ENCODE measurements at regions not wholly inside any gene's neighbourhood (a gene's known extent, or its start where the extent isn't known, plus 50 kb on each side); places are given as distances from the start of the nearest gene placed in this dataset.

- Histone ChIP-seq H3K9me3 (replicated peaks; ENCODE audit: control insufficient read depth, insufficient read depth, low read length) (no peaks in the 10 kb centered on the region), H3K4me1 (ENCODE audit: control insufficient read depth, insufficient read depth, low read length) (no peaks in the 10 kb centered on the region), H3K4me3 (no peak overlapping the region), H4K20me1 (ENCODE audit: control insufficient read depth, insufficient read depth) (no peaks in the 10 kb centered on the region), H2AFZ (ENCODE audit: control insufficient read depth, low read depth, low read length) (no peak overlapping the region), H3K27me3 (replicated peaks in 1 of 2; ENCODE audit: control insufficient read depth in 2 of 2, insufficient read depth in 2 of 2, low read length in 1 of 2) (no peaks in the 10 kb centered on the region), H3K4me2 (ENCODE audit: control insufficient read depth, insufficient read depth) (no peak overlapping the region), H3K36me3 (ENCODE audit: control insufficient read depth in 2 of 2, insufficient read depth in 2 of 2, low read length in 1 of 2) (no peaks in the 10 kb centered on the region), H3K27ac (ENCODE audit: control insufficient read depth, insufficient read depth) (no peak overlapping the region), H3K9ac (ENCODE audit: control insufficient read depth, insufficient read depth, low read length) (no peak overlapping the region), H3K79me2 (ENCODE audit: control insufficient read depth, insufficient read depth, low read length) (no peaks in the 10 kb centered on the region)
- SMC1A ChIA-PET (ENCODE audit: uncharacterized antibody, unreplicated experiment), result no interaction called here
- FAIRE-seq (no peak), DNase-seq (ENCODE audit: low read depth, low spot score) (no peak), ATAC-seq (no peak)
- TF ChIP-seq CREB1 (IDR thresholded peaks at IDR 0.05; ENCODE audit: low read depth) (no peak), CHD1 (IDR thresholded peaks at IDR 0.05; ENCODE audit: low read depth, low read length) (no peak), TCF12 (IDR thresholded peaks at IDR 0.05; ENCODE audit: low read depth, low read length) (no peak), SMAD1 (IDR thresholded peaks at IDR 0.05; ENCODE audit: low read depth, partially characterized antibody) (no peak), CTCF (IDR thresholded peaks at IDR 0.05 in 2 of 3, conservative IDR thresholded peaks at IDR 0.05 in 1 of 3; ENCODE audit: control insufficient read depth in 2 of 3, extremely low read depth in 1 of 3, insufficient read depth in 1 of 3, low read depth in 3 of 3, low read length in 3 of 3) (no peak), NFYB (IDR thresholded peaks at IDR 0.05; ENCODE audit: insufficient read depth, low read depth, low read length) (no peak)
- TF ChIP-seq, protein P1, sequence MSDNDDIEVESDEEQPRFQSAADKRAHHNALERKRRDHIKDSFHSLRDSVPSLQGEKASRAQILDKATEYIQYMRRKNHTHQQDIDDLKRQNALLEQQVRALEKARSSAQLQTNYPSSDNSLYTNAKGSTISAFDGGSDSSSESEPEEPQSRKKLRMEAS (IDR thresholded peaks at IDR 0.05; ENCODE audit: low read depth, low read length), result no peak
- in situ Hi-C loops (cut with MboI) (no loop called here), intact Hi-C loops (cut with micrococcal nuclease; ENCODE audit: unreplicated experiment) (no loop called here)
- CTCF ChIA-PET, result no interaction called here
- RAD21 ChIA-PET (ENCODE audit: unreplicated experiment), result no interaction called here
- no TSS peak for BruUV-seq (replicated peaks)
- 62% methylated on average over 15 of the region's 15 CpGs for WGBS (ENCODE audit: insufficient coverage, insufficient replicate concordance, low lambda C conversion rate, missing lambda C conversion rate)
- POLR2A ChIA-PET, result no interaction called here
These were observed 128.3 kb upstream of the CLINT1 start for GRCh38 chr5:157987259-157987658.
